ENCODE measurements at regions not wholly inside any gene's neighbourhood (a gene's known extent, or its start where the extent isn't known, plus 50 kb on each side); places are given as distances from the start of the nearest gene placed in this dataset.

DNA sequence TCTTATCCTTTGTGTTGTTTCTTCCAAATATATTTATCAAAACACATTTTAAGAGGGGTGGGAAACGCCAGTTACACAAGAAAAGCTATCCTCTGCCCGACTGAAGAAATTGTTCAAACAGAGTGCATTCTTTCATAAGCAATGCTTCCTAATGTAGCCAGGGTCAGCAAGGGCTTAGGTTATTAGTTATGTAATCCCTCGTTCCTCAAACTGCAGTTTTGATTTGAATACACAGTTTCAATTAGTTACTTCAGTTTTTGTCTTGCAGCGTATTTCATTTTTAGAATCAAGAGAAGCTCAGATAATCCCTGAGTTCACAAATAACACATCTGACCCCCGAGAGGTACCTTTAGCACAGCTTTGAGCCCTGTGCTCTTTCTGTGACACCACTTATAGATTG is 141.7 kb upstream of the NRIP1 start:
- no peaks in the 10 kb centered on the region for H3K9me3 ChIP-seq
- no peak overlapping the region for H3K27ac ChIP-seq
- no peaks in the 10 kb centered on the region for H3K4me1 ChIP-seq
- no peaks in the 10 kb centered on the region for H3K27me3 ChIP-seq
- TF ChIP-seq, protein P1, sequence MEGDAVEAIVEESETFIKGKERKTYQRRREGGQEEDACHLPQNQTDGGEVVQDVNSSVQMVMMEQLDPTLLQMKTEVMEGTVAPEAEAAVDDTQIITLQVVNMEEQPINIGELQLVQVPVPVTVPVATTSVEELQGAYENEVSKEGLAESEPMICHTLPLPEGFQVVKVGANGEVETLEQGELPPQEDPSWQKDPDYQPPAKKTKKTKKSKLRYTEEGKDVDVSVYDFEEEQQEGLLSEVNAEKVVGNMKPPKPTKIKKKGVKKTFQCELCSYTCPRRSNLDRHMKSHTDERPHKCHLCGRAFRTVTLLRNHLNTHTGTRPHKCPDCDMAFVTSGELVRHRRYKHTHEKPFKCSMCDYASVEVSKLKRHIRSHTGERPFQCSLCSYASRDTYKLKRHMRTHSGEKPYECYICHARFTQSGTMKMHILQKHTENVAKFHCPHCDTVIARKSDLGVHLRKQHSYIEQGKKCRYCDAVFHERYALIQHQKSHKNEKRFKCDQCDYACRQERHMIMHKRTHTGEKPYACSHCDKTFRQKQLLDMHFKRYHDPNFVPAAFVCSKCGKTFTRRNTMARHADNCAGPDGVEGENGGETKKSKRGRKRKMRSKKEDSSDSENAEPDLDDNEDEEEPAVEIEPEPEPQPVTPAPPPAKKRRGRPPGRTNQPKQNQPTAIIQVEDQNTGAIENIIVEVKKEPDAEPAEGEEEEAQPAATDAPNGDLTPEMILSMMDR (IDR thresholded peaks at IDR 0.05), result no peak
- TF ChIP-seq POLR2A (IDR thresholded peaks at IDR 0.05) (no peak), POLR2AphosphoS5 (IDR thresholded peaks at IDR 0.05; ENCODE audit: insufficient read depth in 1 of 2, low read depth in 1 of 2) (no peak)
- DNase-seq (ENCODE audit: extremely low spot score in 2 of 2), result no peak
- intact Hi-C loops (cut with DNase I), result no loop called here
- H3K4me3 ChIP-seq, result no peak overlapping the region
- no peaks in the 10 kb centered on the region for H3K36me3 ChIP-seq

DNA sequence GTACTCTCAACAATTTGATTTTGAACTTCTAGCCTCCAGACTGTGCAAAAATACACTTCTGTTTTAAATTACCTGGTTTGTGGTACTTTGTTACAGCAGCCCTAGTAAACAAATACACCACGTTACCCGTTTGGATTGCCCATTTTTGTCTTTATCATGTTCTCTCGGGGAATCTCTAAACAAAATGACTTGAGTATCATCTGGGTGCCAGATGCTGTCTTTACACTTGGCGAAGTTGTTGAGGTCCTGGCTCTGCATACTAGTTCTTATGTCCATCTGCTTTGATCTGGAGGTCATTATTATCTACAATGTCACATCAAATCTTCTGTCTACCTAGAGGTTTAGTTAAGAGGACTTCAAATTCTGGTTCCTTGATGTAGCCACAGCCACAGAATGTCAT is 142.4 kb upstream of the NRIP1 start:
- Histone ChIP-seq H3K27ac (no peak overlapping the region), H3K4me1 (no peaks in the 10 kb centered on the region), H3K27me3 (no peaks in the 10 kb centered on the region), H3K36me3 (no peaks in the 10 kb centered on the region), H3K9me3 (no peaks in the 10 kb centered on the region), H3K4me3 (no peak overlapping the region)
- no peak for DNase-seq (ENCODE audit: extremely low spot score in 2 of 2)
- intact Hi-C loops (cut with DNase I), result no loop called here
- TF ChIP-seq POLR2A (IDR thresholded peaks at IDR 0.05) (no peak), POLR2AphosphoS5 (IDR thresholded peaks at IDR 0.05; ENCODE audit: insufficient read depth in 1 of 2, low read depth in 1 of 2) (no peak)
- TF ChIP-seq, protein P1 (IDR thresholded peaks at IDR 0.05), result no peak

DNA sequence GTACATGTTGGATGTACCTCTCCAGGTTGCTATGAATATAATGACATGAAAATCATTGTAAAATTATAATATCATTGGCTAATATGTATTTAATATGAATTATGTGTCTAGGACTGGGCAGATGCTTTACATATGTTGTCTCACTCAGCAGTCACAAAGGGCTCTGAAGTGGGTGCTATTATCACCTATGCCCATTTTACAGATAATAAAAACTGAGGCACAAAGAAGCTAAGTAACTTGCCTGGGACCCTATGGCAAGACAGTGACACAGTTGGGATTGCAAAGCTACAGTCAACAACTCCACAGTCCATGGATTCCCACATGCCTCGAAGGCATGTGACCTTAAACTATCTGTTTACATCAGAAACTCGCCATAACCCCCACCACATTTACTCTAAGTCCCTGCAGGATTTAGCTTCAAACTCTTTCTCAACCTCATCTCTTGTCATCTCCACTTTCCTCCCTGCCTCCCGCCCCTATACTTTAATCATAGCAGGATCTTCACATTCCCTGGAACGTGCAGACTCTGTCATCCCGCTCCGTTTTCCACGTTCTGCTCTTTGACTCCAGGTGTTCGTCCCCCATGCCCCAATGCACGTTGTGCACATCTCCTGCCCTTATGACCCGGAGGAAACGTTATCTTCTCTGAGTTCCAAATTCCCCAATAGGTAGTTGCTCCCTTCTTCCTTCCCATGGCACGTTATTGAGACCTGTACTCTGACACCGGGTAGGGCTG is 143.0 kb upstream of the NRIP1 start:
- Histone ChIP-seq H3K27ac (no peak overlapping the region), H3K27me3 (no peaks in the 10 kb centered on the region), H3K4me1 (no peaks in the 10 kb centered on the region), H3K4me3 (no peak overlapping the region), H3K9me3 (no peaks in the 10 kb centered on the region), H3K36me3 (no peaks in the 10 kb centered on the region)
- intact Hi-C loops (cut with DNase I), result no loop called here
- TF ChIP-seq, protein P1 (IDR thresholded peaks at IDR 0.05), result no peak
- no peak for TF ChIP-seq POLR2A (IDR thresholded peaks at IDR 0.05)
- TF ChIP-seq POLR2AphosphoS5 (IDR thresholded peaks at IDR 0.05; ENCODE audit: insufficient read depth in 1 of 2, low read depth in 1 of 2), result no peak
- DNase-seq (ENCODE audit: extremely low spot score in 2 of 2), result no peak

DNA sequence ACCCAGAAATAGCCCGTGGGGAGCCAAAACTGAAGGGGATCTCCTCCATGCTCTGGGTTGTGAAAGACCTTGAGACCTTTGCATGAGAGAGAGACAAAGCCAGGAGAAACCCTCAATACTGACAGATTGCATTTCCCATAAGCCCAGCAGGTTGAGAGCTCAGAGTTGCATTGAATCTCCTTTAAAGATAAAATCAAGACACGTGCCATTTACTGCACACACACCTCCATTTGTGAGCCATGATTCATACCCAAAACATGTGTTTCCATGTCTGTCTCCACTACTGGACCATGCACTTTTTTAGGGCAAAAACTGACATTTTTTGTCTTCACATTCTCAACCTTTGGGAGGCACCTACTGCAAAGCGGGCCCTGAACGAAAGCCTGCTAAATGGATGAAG is 144.0 kb upstream of the NRIP1 start:
- no peaks in the 10 kb centered on the region for H3K9me3 ChIP-seq
- H3K4me3 ChIP-seq, result no peak overlapping the region
- TF ChIP-seq, protein P1 (IDR thresholded peaks at IDR 0.05), result no peak
- TF ChIP-seq POLR2AphosphoS5 (IDR thresholded peaks at IDR 0.05; ENCODE audit: insufficient read depth in 1 of 2, low read depth in 1 of 2) (no peak), POLR2A (IDR thresholded peaks at IDR 0.05) (no peak)
- no peaks in the 10 kb centered on the region for H3K36me3 ChIP-seq
- no peak for DNase-seq (ENCODE audit: extremely low spot score in 2 of 2)
- H3K27me3 ChIP-seq, result no peaks in the 10 kb centered on the region
- no peak overlapping the region for H3K27ac ChIP-seq
- H3K4me1 ChIP-seq, result no peaks in the 10 kb centered on the region
- intact Hi-C loops (cut with DNase I), result no loop called here

GRCh38 chr21:15209224-15209623 is 144.4 kb upstream of the NRIP1 start:
- H3K9me3 ChIP-seq, result no peaks in the 10 kb centered on the region
- no peak overlapping the region for H3K27ac ChIP-seq
- H3K36me3 ChIP-seq, result no peaks in the 10 kb centered on the region
- DNase-seq (ENCODE audit: extremely low spot score in 2 of 2), result no peak
- no peaks in the 10 kb centered on the region for H3K4me1 ChIP-seq
- no peak overlapping the region for H3K4me3 ChIP-seq
- intact Hi-C loops (cut with DNase I), result no loop called here
- H3K27me3 ChIP-seq, result no peaks in the 10 kb centered on the region
- TF ChIP-seq POLR2A (IDR thresholded peaks at IDR 0.05), result no peak
- no peak for TF ChIP-seq POLR2AphosphoS5 (IDR thresholded peaks at IDR 0.05; ENCODE audit: insufficient read depth in 1 of 2, low read depth in 1 of 2)
- TF ChIP-seq, protein P1 (IDR thresholded peaks at IDR 0.05), result no peak

All from vagina (tissue), 2 donors.